IMR-90 (cell line): ENCODE measurements at regions not wholly inside any gene's neighbourhood (a gene's known extent, or its start where the extent isn't known, plus 50 kb on each side); places are given as distances from the start of the nearest gene placed in this dataset.
A peak's percentile ranks its signal among the peaks of the same experiment; 100 is the strongest.

Experiments
- ATAC-seq: fragments of 200-7000 bp; cut with Tn5 transposase; 2 replicates; pipeline ENCODE4 v1.9.1; 2020; ENCODE audit warnings: low read depth, mild to moderate bottlenecking, moderate library complexity
- BruUV-seq: library from RNA; stranded (reverse); fragments of 400-500 nt; replicated peaks from 2 replicates; lab custom pipeline; 2021; lab: Mats Ljungman, UMichigan
- CTCF ChIA-PET: fragments of 300-600 bp; formaldehyde crosslinking; extraction: SDS; loops from one replicate; lab custom pipeline; 2021; ENCODE audit warnings: antibody characterized with exemption; lab: Yijun Ruan, JAX
- POLR2A ChIA-PET: fragments of 300-600 bp; sonication (Branson Sonifier 250); formaldehyde crosslinking; loops from one replicate; lab custom pipeline; 2022; ENCODE audit warnings: antibody characterized with exemption; ENCODE audit not compliant: unreplicated experiment; lab: Charles Lee
- DNase-seq: peaks from one replicate; pipeline ENCODE4 v3.0.0; 2013
- H2AFZ ChIP-seq: replicated peaks from 2 replicates; pipeline ENCODE3; 2013; ENCODE audit warnings: low read length, mild to moderate bottlenecking; ENCODE audit not compliant: poor library complexity
- H2AK5ac ChIP-seq: 2 replicates; pipeline ENCODE4 v1.6.1; 2013; ENCODE audit warnings: low read depth, low read length, inconsistent platforms
- H2AK9ac ChIP-seq: replicated peaks from 2 replicates; pipeline ENCODE3; 2013; ENCODE audit warnings: mild to moderate bottlenecking, low read depth, low read length, moderate library complexity; ENCODE audit not compliant: poor library complexity
- H2BK120ac ChIP-seq: 2 replicates; pipeline ENCODE4 v1.6.1; 2013; ENCODE audit warnings: low read depth, low read length, inconsistent platforms
- H2BK15ac ChIP-seq: 3 replicates; pipeline ENCODE4 v1.6.1; 2013; ENCODE audit warnings: low read depth, low read length, inconsistent platforms
- H2BK20ac ChIP-seq: 2 replicates; pipeline ENCODE4 v1.6.1; 2013; ENCODE audit warnings: low read depth, mild to moderate bottlenecking, inconsistent platforms, low read length, moderate library complexity
- H2BK5ac ChIP-seq: 2 replicates; pipeline ENCODE4 v1.6.1; 2013; ENCODE audit warnings: mild to moderate bottlenecking, low read depth, low read length, inconsistent platforms; ENCODE audit not compliant: poor library complexity, severe bottlenecking
- H3K14ac ChIP-seq: replicated peaks from 2 replicates; pipeline ENCODE4 v1.6.1; 2013; ENCODE audit warnings: low read depth, low read length, inconsistent platforms
- H3K18ac ChIP-seq: 2 replicates; pipeline ENCODE4 v1.6.1; 2013; ENCODE audit warnings: low read depth, low read length, control low read depth
- H3K23ac ChIP-seq: 2 replicates; pipeline ENCODE4 v1.6.1; 2013; ENCODE audit warnings: low read depth, low read length, inconsistent platforms
- H3K27ac ChIP-seq: 2 replicates; pipeline ENCODE4 v1.5.1; 2013; ENCODE audit warnings: mild to moderate bottlenecking, control low read depth, low read length; ENCODE audit not compliant: insufficient read depth
- H3K27me3 ChIP-seq: 2 replicates; pipeline ENCODE4 v1.6.1; 2013; ENCODE audit warnings: low read length; ENCODE audit not compliant: control insufficient read depth, insufficient read depth
- H3K36me3 ChIP-seq: 2 replicates; pipeline ENCODE4 v1.6.1; 2013; ENCODE audit warnings: low read length, mixed read lengths; ENCODE audit not compliant: control insufficient read depth, insufficient read depth
- H3K4ac ChIP-seq: 2 replicates; pipeline ENCODE4 v1.6.1; 2013; ENCODE audit warnings: low read depth, low read length, inconsistent platforms
- H3K4me1 ChIP-seq: 2 replicates; pipeline ENCODE4 v1.6.1; 2013; ENCODE audit warnings: low read length, mixed read lengths; ENCODE audit not compliant: control insufficient read depth, insufficient read depth
- H3K4me2 ChIP-seq: 2 replicates; pipeline ENCODE4 v1.6.1; 2013; ENCODE audit warnings: low read depth, mild to moderate bottlenecking, control low read depth, low read length, moderate library complexity
- H3K4me3 ChIP-seq: 2 replicates; pipeline ENCODE4 v1.5.1; 2013; ENCODE audit warnings: low read depth, mild to moderate bottlenecking, control low read depth, low read length, moderate library complexity; ENCODE audit not compliant: insufficient read depth
- H3K56ac ChIP-seq: 2 replicates; pipeline ENCODE4 v1.6.1; 2013; ENCODE audit warnings: low read length, inconsistent platforms; ENCODE audit not compliant: insufficient read depth; ENCODE audit errors: extremely low read depth
- H3K79me1 ChIP-seq, 2 experiments: 2 replicates each; pipeline ENCODE4 v1.6.1; 2013; ENCODE audit warnings: low read length in 2 of 2, inconsistent platforms in 1 of 2, low read depth in 1 of 2
- H3K9ac ChIP-seq: 2 replicates; pipeline ENCODE4 v1.6.1; 2013; ENCODE audit warnings: low read depth, low read length, control low read depth
- H3K9me1 ChIP-seq: 2 replicates; pipeline ENCODE4 v1.6.1; 2013; ENCODE audit warnings: low read length, inconsistent platforms; ENCODE audit not compliant: insufficient read depth
- H3K9me3 ChIP-seq: 2 replicates; pipeline ENCODE4 v1.6.1; 2013; ENCODE audit warnings: low read length; ENCODE audit not compliant: control insufficient read depth, insufficient read depth
- H4K20me1 ChIP-seq: 2 replicates; pipeline ENCODE4 v1.6.1; 2013; ENCODE audit warnings: low read length, inconsistent platforms; ENCODE audit not compliant: insufficient read depth
- H4K5ac ChIP-seq: 2 replicates; pipeline ENCODE4 v1.6.1; 2013; ENCODE audit warnings: mild to moderate bottlenecking, low read depth, low read length, control low read depth
- H4K8ac ChIP-seq, 2 experiments: 2 replicates each; pipeline ENCODE4 v1.6.1; 2013; ENCODE audit warnings: low read depth in 2 of 2, low read length in 2 of 2, control low read depth in 1 of 2, inconsistent platforms in 1 of 2
- H4K91ac ChIP-seq: 2 replicates; pipeline ENCODE4 v1.6.1; 2013; ENCODE audit warnings: low read depth, low read length, inconsistent platforms; ENCODE audit not compliant: insufficient read depth
- FOS ChIP-seq: fragments of 150-350 bp; IDR thresholded peaks from 2 replicates; pipeline ENCODE4 v1.6.1; 2016; ENCODE audit warnings: low read depth, low read length
- WGBS, 2 experiments: methylation state at CpG; one replicate each; pipeline versions ENCODE4 v1.1.5 to v1.1.7; 2013; ENCODE audit warnings: missing lambda C conversion rate in 2 of 2; ENCODE audit not compliant: insufficient read length in 1 of 2; ENCODE audit errors: extremely low coverage in 2 of 2; 5-methylcytosine and 5-hydroxymethylcytosine counted together
- dilution Hi-C: fragments of 300-500 bp; cut with HindIII; formaldehyde crosslinking; loops from one replicate; pipeline ENCODE4 v1.14.3; 2018; ENCODE audit warnings: low sequenced_read_pairs; ENCODE audit not compliant: unreplicated experiment
- in situ Hi-C: fragments of 300-500 bp; cut with MboI; formaldehyde crosslinking; loops from 3 replicates; pipeline ENCODE4 v1.14.3; 2019; ENCODE audit warnings: low sequenced_read_pairs, inconsistent platforms, mixed read lengths
- intact Hi-C: fragments of 100-400 bp; cut with micrococcal nuclease; formaldehyde crosslinking; loops from 2 replicates; pipeline ENCODE4 v1.10.0; 2022

GRCh38 chr2:147546109-147546508, 298.7 kb upstream of the ACVR2A start:
- no peaks in the 10 kb centered on the region for H3K36me3 ChIP-seq
- intact Hi-C loops = no loop called here
- ATAC-seq (0 out of 2 replicates have a peak, but pooled peaks have one; percentile 17), DNase-seq (no peak)
- no peak overlapping the region for H3K23ac ChIP-seq
- no peak overlapping the region for H2BK15ac ChIP-seq
- H3K79me1 ChIP-seq = no peaks in the 10 kb centered on the region
- no peak overlapping the region for H2AFZ ChIP-seq
- H3K27ac ChIP-seq = no peak overlapping the region; the same call in 1 of the 2 replicates
- ChIA-PET POLR2A (no interaction called here), CTCF (no interaction called here)
- dilution Hi-C loops = no loop called here
- H2BK120ac ChIP-seq = no peak overlapping the region
- no peak overlapping the region for H3K4me3 ChIP-seq
- no peaks in the 10 kb centered on the region for H4K20me1 ChIP-seq
- no peak for TF ChIP-seq FOS
- no peaks in the 10 kb centered on the region; the same call in 1 of the 2 replicates for H3K4me1 ChIP-seq
- no peak overlapping the region for H4K8ac ChIP-seq
- H2BK20ac ChIP-seq = no peak overlapping the region
- no peak overlapping the region for H2BK5ac ChIP-seq
- H3K27me3 ChIP-seq = no peaks in the 10 kb centered on the region
- no peaks in the 10 kb centered on the region for H3K9me1 ChIP-seq
- no peak overlapping the region for H3K4me2 ChIP-seq
- H2AK5ac ChIP-seq = no peak overlapping the region
- BruUV-seq = no TSS peak
- H3K9ac ChIP-seq = no peak overlapping the region
- H3K4ac ChIP-seq = no peak overlapping the region
- H3K14ac ChIP-seq = no peak overlapping the region
- in situ Hi-C loops = no loop called here
- no CpG with 5 or more reads among the region's 1 CpG for WGBS, 2 experiments
- no peak overlapping the region for H3K56ac ChIP-seq
- H4K91ac ChIP-seq = no peak overlapping the region
- H3K18ac ChIP-seq = no peak overlapping the region
- no peak overlapping the region for H2AK9ac ChIP-seq
- H4K5ac ChIP-seq = no peak overlapping the region
- H3K9me3 ChIP-seq = peaks cover 2% of the 10 kb centered on the region; the same call in 1 of the 2 replicates
